ENCODE measurements at regions not wholly inside any gene's neighbourhood (a gene's known extent, or its start where the extent isn't known, plus 50 kb on each side); places are given as distances from the start of the nearest gene placed in this dataset.

- TF ChIP-seq CTCF (IDR thresholded peaks at IDR 0.05) (no peak), POLR2A (IDR thresholded peaks at IDR 0.05) (no peak)
These were observed 394.5 kb downstream of the SEMA3D start for GRCh38 chr7:84792231-84792893.
